Stimulated activated CD4-positive, alpha-beta T cell treated with anti-CD3 and anti-CD28 coated beads, TNF-alpha, amount 100 ng/mL, for 24 hours (primary cell): ENCODE measurements at regions not wholly inside any gene's neighbourhood (a gene's known extent, or its start where the extent isn't known, plus 50 kb on each side); places are given as distances from the start of the nearest gene placed in this dataset.
A peak's percentile ranks its signal among the peaks of the same experiment; 100 is the strongest.
"Not testable (repeated sequence)": the region's sequence is repeated elsewhere in the genome, so short reads cannot be mapped to it uniquely, and the experiment has no call there.

Experiments used
- DNase-seq, 3 experiments: peaks; one replicate each; pipeline ENCODE4 v3.0.0-alpha.2; 2020; ENCODE audit warnings: low read depth in 3 of 3

GRCh38 chr13:44887515-44887914, 101.8 kb downstream of the NUFIP1 start:
- no peak for DNase-seq

GRCh38 chr13:44884076-44884729, 105.1 kb downstream of the NUFIP1 start:
- DNase-seq, result no peak

GRCh38 chr13:44879452-44880058, 109.7 kb downstream of the NUFIP1 start:
- DNase-seq, result peak in 1 of 3 experiments; percentile 6

GRCh38 chr13:44876782-44877324, 112.4 kb downstream of the NUFIP1 start:
- peak in 1 of 3 experiments; percentile 7 for DNase-seq

DNA sequence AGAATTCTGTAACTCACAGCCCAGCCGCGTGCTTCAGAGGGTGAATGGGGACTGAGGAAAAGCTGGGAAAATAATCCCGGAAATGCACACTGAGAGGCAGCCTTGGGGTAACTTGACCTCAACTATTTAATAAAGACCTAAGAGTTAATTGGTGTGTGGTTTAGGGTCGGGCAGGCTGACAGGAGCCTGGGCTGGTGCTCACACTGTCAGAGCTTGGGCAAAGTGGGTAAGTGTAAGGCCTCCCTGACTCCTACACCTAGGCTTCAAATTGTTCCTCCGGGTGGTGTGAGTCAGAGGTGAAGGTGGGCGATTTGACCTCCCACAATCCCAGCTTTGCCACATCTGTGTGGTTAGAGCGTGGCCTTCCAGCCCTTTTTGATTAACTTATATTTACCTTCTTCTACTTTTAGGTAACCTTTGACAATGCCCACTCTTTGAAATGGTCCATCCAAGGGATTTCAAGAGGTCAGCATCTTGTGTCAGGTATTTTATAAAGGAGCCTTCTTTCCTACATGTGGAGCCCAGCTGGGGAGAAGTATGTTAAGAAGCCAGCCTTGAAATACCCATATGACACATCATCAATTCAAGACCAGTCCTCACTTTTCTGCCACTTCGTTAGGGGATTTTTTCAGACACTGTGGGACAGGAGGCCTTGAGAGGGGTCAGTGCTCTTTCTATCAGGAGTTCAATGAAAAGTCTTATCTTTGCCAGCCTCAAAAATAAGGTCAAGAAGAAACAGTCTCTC, 114.2 kb downstream of the NUFIP1 start:
- DNase-seq, result no peak

GRCh38 chr13:44874176-44874575, 115.1 kb downstream of the NUFIP1 start:
- DNase-seq, result no peak

GRCh38 chr13:44873461-44873860, 115.8 kb downstream of the NUFIP1 start:
- DNase-seq, result no peak

DNA sequence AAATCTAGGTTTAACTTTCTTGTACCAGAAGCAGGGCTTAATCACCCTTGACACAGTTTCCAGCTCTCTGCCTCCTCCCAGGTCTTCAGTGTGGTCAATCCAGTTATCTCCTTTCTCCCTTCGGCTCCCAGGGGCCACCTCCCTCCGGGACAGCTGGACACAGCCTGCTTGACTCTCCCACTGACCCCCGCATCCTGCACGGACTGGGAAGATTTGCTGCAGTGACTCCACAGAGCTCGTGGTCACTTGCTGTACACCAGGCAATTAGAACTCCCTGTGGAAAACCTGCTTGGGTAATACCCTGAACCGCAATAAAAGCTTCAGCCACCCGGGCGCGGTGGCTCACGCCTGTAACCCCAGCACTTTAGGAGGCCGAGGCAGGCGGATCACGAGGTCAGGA, 116.5 kb downstream of the NUFIP1 start:
- no peak for DNase-seq

DNA sequence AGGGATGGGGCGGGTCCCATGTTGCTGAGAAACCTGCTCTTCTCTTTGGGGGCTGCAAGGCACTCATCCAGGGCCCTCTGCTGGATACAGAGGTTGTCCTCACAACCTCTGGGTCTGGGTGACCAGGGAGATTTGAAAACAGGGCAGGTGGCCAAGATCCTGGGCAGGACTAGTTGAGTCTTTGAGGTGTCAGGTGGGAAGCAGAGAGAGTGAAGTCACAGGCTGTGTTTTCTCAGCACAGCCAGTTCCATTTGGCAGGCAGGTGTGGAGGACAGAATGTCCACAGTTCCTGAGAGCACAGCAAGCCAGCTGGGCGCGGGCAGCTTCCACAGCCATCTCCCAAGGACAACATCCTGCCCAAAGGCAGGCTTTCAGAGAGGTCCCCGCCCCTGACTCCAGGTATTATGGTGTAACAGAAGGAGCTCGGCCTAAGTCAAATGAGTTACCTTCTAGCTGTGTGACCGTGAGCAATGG, 118.8 kb downstream of the NUFIP1 start:
- DNase-seq, result no peak

DNA sequence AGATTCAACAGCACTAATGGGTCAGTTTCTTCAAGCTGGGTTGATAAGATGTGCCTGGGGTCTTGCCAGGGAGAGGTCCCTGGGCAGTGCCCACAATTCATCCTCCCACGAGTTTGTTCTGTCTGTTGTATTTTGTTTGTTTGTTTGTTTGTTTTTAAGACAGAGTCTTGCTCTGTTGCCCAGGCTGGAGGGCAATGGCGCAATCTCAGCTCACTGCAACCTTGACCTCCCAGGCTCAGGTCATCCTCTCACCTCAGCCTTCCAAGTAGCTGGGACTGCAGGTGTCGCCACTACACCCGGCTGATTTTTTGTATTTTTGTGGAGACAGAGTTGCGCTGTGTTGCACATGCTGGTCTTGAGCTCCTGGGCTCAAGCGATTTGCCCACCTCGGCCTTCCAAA, 120.1 kb downstream of the NUFIP1 start:
- DNase-seq, result no peak

GRCh38 chr13:44868397-44868796, 120.9 kb downstream of the NUFIP1 start:
- DNase-seq, result no peak

DNA sequence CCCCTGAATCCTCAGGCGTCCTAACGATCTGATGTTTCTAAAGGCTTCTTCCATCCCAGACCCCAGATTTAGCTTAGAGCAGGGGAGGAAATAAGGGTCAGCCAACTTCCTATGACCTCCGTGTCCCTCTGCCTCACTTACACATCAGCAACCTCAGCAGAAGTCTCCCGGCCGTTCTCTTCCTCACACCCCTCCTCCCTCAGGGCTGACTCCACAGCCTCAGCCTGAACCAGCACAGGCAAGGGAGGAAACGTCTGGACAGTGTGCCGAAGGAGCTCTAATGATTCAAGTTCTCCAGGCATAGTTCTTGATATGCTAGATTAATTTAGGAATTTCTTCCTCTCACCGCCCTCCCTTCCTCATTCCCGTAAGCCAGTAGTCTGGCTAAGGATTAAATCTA, 121.4 kb downstream of the NUFIP1 start:
- DNase-seq, result no peak

DNA sequence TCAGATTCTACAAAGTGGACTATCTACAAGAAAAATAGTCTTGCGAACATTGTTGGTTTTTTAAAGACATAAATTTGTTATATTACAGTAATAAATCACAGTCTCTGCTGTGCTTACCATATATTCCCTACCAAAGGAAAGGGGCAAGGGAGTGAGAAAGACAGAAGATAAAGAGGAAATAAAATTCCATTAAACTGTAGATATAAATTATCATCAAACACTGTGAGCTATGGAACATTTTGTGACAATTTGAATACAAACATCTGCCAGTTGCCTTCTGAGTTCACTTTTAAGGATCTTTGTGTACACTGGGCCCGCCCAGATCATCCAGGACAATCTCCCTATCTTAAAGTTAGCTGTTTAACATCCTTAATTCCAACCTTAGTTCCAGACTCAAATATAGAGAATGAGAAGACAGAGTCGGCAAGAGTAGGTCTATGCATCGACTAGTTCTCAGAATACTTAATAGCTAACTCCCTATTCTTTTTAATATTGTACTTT, 122.8 kb downstream of the NUFIP1 start:
- no peak for DNase-seq

- no peak for DNase-seq
Observed at GRCh38 chr13:44865722-44866410, 123.4 kb downstream of the NUFIP1 start.

DNA sequence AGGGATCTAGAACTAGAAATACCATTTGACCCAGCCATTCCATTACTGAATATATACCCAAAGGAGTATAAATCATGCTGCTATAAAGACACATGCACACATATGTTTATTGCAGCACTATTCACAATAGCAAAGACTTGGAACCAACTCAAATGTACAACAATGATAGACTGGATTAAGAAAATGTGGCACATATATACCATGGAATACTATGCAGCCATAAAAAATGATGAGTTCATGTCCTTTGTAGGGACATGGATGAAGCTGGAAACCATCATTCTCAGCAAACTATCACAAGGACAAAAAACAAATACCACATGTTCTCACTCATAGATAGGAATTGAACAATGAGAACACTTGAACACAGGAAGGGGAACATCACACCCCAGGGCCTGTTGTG, 125.6 kb downstream of the NUFIP1 start:
- DNase-seq, result not testable (repeated sequence)

DNA sequence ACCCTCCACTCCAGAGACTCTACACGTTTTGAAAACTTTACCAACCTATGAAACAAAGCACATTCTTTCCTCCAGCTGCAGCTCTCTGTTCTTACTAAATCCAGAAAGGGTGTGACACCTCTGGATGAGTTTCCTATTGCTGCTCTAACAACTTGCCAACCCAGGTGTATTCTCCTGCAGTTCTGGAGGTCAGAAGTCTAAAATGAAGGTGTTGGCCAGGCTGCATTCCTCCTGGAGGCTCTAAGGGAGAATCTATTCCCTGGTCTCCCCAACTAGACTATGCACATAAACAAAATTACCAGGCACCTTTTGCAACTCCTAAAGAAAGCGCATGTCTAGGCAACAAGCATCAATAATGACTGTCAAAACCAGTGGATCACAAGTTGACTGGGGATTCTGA, 128.8 kb downstream of the NUFIP1 start:
- no peak for DNase-seq

GRCh38 chr13:44857736-44858135, 131.5 kb downstream of the NUFIP1 start:
- no peak for DNase-seq

- DNase-seq, result no peak
Observed at GRCh38 chr13:44857061-44857460, 132.2 kb downstream of the NUFIP1 start.

GRCh38 chr13:44855860-44856259, 133.4 kb downstream of the NUFIP1 start:
- DNase-seq, result no peak

- no peak for DNase-seq
Observed at GRCh38 chr13:44854313-44855060, 134.8 kb downstream of the NUFIP1 start.

DNA sequence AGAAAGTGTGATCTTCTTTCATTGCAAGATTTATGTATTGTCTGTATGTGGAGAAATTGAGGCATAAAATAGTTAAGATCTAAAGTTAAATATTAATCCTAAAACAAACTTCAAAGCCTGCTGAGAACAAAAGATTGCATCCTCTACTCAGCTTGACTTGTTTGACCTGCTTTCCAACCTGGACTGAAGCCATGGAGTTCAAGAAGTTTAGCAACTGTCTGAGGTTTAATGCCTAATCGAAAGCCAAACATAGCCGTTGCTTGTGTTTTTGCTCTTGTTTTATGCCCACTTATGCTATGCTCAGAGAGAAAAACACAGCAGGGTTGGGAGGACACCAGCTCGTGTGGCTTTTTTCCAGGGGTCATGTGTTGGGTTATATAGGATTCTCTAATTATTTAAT, 135.6 kb downstream of the NUFIP1 start:
- no peak for DNase-seq
